ENCODE measurements at regions not wholly inside any gene's neighbourhood (a gene's known extent, or its start where the extent isn't known, plus 50 kb on each side); places are given as distances from the start of the nearest gene placed in this dataset.
"Not testable (repeated sequence)": the region's sequence is repeated elsewhere in the genome, so short reads cannot be mapped to it uniquely, and the experiment has no call there.

GRCh38 chr18:25490316-25490715 lies 138.3 kb upstream of the ZNF521 start:
- ATAC-seq (no peak), DNase-seq (no peak)
- no peak overlapping the region for H3K27ac Mint-ChIP-seq
- no peak for TF ChIP-seq CTCF (IDR thresholded peaks at IDR 0.05)
- CTCF ChIA-PET, result interaction anchor here (0.7 kb wide), 1 partner anchor 13 kb away, joined by 3 read pairs; no protein-coding TSS in a partner anchor
- POLR2A ChIA-PET, result no interaction called here
- H3K36me3 Mint-ChIP-seq (ENCODE audit: low read depth), result no peaks in the 10 kb centered on the region
- peaks cover 8% of the 10 kb centered on the region for H3K9me3 Mint-ChIP-seq
- peaks cover 2% of the 10 kb centered on the region for H3K27me3 Mint-ChIP-seq
- intact Hi-C loops (cut with micrococcal nuclease), result no loop called here
- H3K4me3 Mint-ChIP-seq, result no peak overlapping the region
- no peaks in the 10 kb centered on the region for H3K4me1 Mint-ChIP-seq (ENCODE audit: low read depth)

DNA sequence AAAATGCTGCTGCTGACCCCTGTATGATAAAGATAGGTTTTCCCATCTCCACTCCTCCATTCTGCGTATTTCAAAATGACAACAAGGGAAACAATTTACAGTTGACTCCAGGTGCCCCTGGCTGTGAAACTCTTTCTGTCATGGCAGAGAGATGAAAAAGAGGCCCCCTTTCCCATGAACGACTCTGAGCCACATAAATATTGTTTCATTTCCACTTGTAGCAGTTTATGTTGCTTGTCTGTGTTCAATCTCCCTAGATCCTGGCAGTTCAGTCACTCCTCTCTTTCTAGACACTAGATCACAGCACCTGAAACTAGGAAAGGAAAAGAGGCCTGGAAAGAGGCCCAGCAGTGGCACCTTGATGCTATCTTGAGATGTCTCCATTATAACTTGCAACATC lies 121.0 kb upstream of the ZNF521 start:
- ChIA-PET CTCF (no interaction called here), POLR2A (no interaction called here)
- Mint-ChIP-seq H3K4me3 (no peak overlapping the region), H3K4me1 (ENCODE audit: low read depth) (no peaks in the 10 kb centered on the region), H3K36me3 (ENCODE audit: low read depth) (no peaks in the 10 kb centered on the region), H3K27ac (no peak overlapping the region), H3K9me3 (peaks cover 2% of the 10 kb centered on the region), H3K27me3 (no peaks in the 10 kb centered on the region)
- no peak for TF ChIP-seq CTCF (IDR thresholded peaks at IDR 0.05)
- ATAC-seq (no peak), DNase-seq (no peak)
- intact Hi-C loops (cut with micrococcal nuclease), result no loop called here

GRCh38 chr18:25470756-25471524 lies 119.0 kb upstream of the ZNF521 start:
- DNase-seq; H3K4me1 Mint-ChIP-seq (ENCODE audit: low read depth); H3K4me3 Mint-ChIP-seq; H3K36me3 Mint-ChIP-seq (ENCODE audit: low read depth); H3K27me3 Mint-ChIP-seq; H3K9me3 Mint-ChIP-seq; H3K27ac Mint-ChIP-seq; intact Hi-C loops (cut with micrococcal nuclease); POLR2A ChIA-PET; CTCF ChIA-PET; ATAC-seq: not testable (repeated sequence)

- Mint-ChIP-seq H3K27me3 (no peaks in the 10 kb centered on the region), H3K36me3 (ENCODE audit: low read depth) (no peaks in the 10 kb centered on the region), H3K4me1 (ENCODE audit: low read depth) (no peaks in the 10 kb centered on the region), H3K4me3 (no peak overlapping the region), H3K27ac (no peak overlapping the region), H3K9me3 (peaks cover 2% of the 10 kb centered on the region)
- DNase-seq (no peak), ATAC-seq (no peak)
- ChIA-PET POLR2A (no interaction called here), CTCF (no interaction called here)
- no peak for TF ChIP-seq CTCF (IDR thresholded peaks at IDR 0.05)
- intact Hi-C loops (cut with micrococcal nuclease), result no loop called here
Observed at GRCh38 chr18:25470062-25470461, 118.1 kb upstream of the ZNF521 start.

DNA sequence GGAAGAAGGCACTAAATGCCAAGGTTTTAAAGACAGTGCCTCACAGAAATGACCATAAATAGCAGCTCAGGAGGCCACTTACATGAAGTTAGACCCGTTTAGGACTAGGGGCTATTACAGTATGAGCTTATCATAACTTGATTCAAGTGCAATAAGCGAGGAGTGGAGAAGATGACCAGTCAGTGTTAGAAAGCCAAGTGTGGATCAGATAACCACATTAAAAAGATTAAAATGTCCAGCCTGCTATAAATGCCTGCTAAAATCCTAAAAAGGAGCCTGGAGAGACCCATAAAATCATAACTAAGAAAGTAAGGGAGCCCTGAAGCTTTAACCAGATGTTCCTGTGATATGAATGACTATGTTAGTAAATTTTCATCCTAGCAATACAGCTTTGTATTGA lies 117.5 kb upstream of the ZNF521 start:
- CTCF ChIA-PET, result no interaction called here
- H3K9me3 Mint-ChIP-seq, result peaks cover 2% of the 10 kb centered on the region
- H3K4me1 Mint-ChIP-seq (ENCODE audit: low read depth), result no peaks in the 10 kb centered on the region
- intact Hi-C loops (cut with micrococcal nuclease), result no loop called here
- no peaks in the 10 kb centered on the region for H3K36me3 Mint-ChIP-seq (ENCODE audit: low read depth)
- no peak for TF ChIP-seq CTCF (IDR thresholded peaks at IDR 0.05)
- POLR2A ChIA-PET, result no interaction called here
- no peak overlapping the region for H3K4me3 Mint-ChIP-seq
- no peak overlapping the region for H3K27ac Mint-ChIP-seq
- H3K27me3 Mint-ChIP-seq, result no peaks in the 10 kb centered on the region
- ATAC-seq, result no peak
- no peak for DNase-seq
